NCI-H2107 (cell line): ENCODE measurements at regions not wholly inside any gene's neighbourhood (a gene's known extent, or its start where the extent isn't known, plus 50 kb on each side); places are given as distances from the start of the nearest gene placed in this dataset.
"Not testable (repeated sequence)": the region's sequence is repeated elsewhere in the genome, so short reads cannot be mapped to it uniquely, and the experiment has no call there.

Experiments
- DNase-seq: peaks from one replicate; lab custom pipeline; 2025; lab: John Stamatoyannopoulos, UW

- DNase-seq: no peak
Measured at GRCh38 chr6:167662075-167662880, 164.4 kb upstream of the AFDN start.

- no peak for DNase-seq
Measured at GRCh38 chr6:167662881-167663205, 163.9 kb upstream of the AFDN start.

- no peak for DNase-seq
Measured at GRCh38 chr6:167663316-167663715, 163.4 kb upstream of the AFDN start.

GRCh38 chr6:167663784-167664443, 162.8 kb upstream of the AFDN start:
- DNase-seq: no peak

- DNase-seq: no peak
Measured at GRCh38 chr6:167664678-167665660, 161.7 kb upstream of the AFDN start.

GRCh38 chr6:167665698-167666330, 160.9 kb upstream of the AFDN start:
- DNase-seq: no peak

GRCh38 chr6:167666571-167667203, 160.0 kb upstream of the AFDN start:
- no peak for DNase-seq

GRCh38 chr6:167667204-167668018, 159.3 kb upstream of the AFDN start:
- no peak for DNase-seq

GRCh38 chr6:167668019-167668753, 158.5 kb upstream of the AFDN start:
- DNase-seq: no peak

GRCh38 chr6:167668754-167669552, 157.8 kb upstream of the AFDN start:
- DNase-seq: no peak

GRCh38 chr6:167669553-167669849, 157.2 kb upstream of the AFDN start:
- no peak for DNase-seq

GRCh38 chr6:167669870-167670802, 156.6 kb upstream of the AFDN start:
- DNase-seq: no peak

- DNase-seq: no peak
Measured at GRCh38 chr6:167670938-167671338, 155.8 kb upstream of the AFDN start.

GRCh38 chr6:167671379-167671976, 155.2 kb upstream of the AFDN start:
- DNase-seq: not testable (repeated sequence)

- no peak for DNase-seq
Measured at GRCh38 chr6:167671977-167672687, 154.6 kb upstream of the AFDN start.

- no peak for DNase-seq
Measured at GRCh38 chr6:167672738-167673137, 154.0 kb upstream of the AFDN start.

GRCh38 chr6:167673946-167674345, 152.8 kb upstream of the AFDN start:
- DNase-seq: no peak
